ENCODE measurements at regions not wholly inside any gene's neighbourhood (a gene's known extent, or its start where the extent isn't known, plus 50 kb on each side); places are given as distances from the start of the nearest gene placed in this dataset.

GRCh38 chr13:58087566-58087965, 456.0 kb downstream of the PCDH17 start:
- no peak for DNase-seq (ENCODE audit: low spot score)
- TF ChIP-seq, protein P1, sequence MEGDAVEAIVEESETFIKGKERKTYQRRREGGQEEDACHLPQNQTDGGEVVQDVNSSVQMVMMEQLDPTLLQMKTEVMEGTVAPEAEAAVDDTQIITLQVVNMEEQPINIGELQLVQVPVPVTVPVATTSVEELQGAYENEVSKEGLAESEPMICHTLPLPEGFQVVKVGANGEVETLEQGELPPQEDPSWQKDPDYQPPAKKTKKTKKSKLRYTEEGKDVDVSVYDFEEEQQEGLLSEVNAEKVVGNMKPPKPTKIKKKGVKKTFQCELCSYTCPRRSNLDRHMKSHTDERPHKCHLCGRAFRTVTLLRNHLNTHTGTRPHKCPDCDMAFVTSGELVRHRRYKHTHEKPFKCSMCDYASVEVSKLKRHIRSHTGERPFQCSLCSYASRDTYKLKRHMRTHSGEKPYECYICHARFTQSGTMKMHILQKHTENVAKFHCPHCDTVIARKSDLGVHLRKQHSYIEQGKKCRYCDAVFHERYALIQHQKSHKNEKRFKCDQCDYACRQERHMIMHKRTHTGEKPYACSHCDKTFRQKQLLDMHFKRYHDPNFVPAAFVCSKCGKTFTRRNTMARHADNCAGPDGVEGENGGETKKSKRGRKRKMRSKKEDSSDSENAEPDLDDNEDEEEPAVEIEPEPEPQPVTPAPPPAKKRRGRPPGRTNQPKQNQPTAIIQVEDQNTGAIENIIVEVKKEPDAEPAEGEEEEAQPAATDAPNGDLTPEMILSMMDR (IDR thresholded peaks at IDR 0.05; ENCODE audit: extremely low read depth, missing control alignments) = no peak

DNA sequence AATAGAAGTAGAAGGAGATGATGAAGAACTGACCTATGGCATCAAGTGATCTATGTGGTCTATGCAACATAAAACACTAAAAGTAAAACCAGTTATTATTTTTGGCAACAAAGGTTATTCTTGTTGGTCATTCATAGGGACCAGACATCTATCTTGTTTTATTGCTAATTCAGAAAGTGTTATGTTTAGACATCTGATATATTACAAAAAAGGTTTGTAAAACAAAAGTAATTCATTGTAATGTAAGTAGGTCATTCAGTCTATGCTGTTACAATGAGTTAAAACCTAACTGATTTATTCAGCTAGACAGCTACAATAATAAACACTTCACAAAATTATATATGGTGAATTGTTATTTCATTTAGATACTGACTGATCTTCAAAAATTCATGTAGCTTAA, 461.9 kb downstream of the PCDH17 start:
- TF ChIP-seq, protein P1 (IDR thresholded peaks at IDR 0.05; ENCODE audit: extremely low read depth, missing control alignments) = no peak
- DNase-seq (ENCODE audit: low spot score) = no peak

GRCh38 chr13:58097831-58098230, 466.3 kb downstream of the PCDH17 start:
- TF ChIP-seq, protein P1 (IDR thresholded peaks at IDR 0.05; ENCODE audit: extremely low read depth, missing control alignments) = no peak
- no peak for DNase-seq (ENCODE audit: low spot score)

DNA sequence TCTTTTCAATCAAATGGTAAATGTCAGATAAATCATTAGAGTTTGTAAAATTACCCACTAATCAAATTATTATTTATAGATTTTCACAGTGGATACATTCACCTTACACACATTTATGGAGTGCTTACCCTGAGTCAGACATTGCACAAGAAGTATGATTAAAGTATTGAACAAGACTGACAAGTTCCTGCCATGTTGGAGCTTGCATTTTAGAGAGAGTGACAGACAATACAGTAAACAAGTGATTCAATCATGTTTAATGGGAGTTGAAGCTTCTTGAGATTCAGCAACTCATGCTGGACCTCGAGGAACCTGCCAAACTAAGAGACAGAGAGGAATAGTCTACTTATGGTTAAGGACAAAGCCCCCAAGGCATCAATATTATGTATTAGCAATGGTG, 487.8 kb downstream of the PCDH17 start:
- TF ChIP-seq, protein P1 (IDR thresholded peaks at IDR 0.05; ENCODE audit: extremely low read depth, missing control alignments) = no peak
- DNase-seq (ENCODE audit: low spot score) = no peak

DNA sequence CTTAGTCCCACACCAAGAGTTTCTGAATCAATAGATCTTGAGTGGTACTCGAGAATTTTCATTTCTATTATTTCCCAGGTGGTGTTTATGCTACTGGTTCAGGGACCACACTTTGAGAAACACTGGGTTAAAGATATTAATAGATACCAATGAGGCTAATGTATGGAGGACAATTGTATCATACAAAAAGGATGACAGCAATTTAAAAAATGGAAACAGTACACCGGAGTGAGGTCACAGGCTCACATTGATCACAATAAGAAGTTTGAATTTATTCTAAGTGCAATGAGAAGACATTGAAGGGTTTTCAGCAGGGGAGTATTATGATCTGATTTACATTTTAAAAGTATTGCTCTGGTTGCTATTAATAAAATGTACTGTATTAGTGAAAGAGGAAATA, 488.3 kb downstream of the PCDH17 start:
- no peak for DNase-seq (ENCODE audit: low spot score)

GRCh38 chr13:58126496-58126895, 495.0 kb downstream of the PCDH17 start:
- TF ChIP-seq, protein P1 (IDR thresholded peaks at IDR 0.05; ENCODE audit: extremely low read depth, missing control alignments) = no peak
- DNase-seq (ENCODE audit: low spot score) = no peak

More for the DNA sequence above, 488.3 kb downstream of the PCDH17 start:
- TF ChIP-seq, protein P1 (IDR thresholded peaks at IDR 0.05; ENCODE audit: extremely low read depth, missing control alignments) = no peak

GRCh38 chr13:58134012-58134411, 502.5 kb downstream of the PCDH17 start:
- TF ChIP-seq, protein P1 (IDR thresholded peaks at IDR 0.05; ENCODE audit: extremely low read depth, missing control alignments) = no peak
- DNase-seq (ENCODE audit: low spot score) = no peak
